ENCODE measurements at regions not wholly inside any gene's neighbourhood (a gene's known extent, or its start where the extent isn't known, plus 50 kb on each side); places are given as distances from the start of the nearest gene placed in this dataset.

GRCh38 chr6:10258341-10258740 is 156.5 kb downstream of the TFAP2A start:
- TF ChIP-seq, protein P1, sequence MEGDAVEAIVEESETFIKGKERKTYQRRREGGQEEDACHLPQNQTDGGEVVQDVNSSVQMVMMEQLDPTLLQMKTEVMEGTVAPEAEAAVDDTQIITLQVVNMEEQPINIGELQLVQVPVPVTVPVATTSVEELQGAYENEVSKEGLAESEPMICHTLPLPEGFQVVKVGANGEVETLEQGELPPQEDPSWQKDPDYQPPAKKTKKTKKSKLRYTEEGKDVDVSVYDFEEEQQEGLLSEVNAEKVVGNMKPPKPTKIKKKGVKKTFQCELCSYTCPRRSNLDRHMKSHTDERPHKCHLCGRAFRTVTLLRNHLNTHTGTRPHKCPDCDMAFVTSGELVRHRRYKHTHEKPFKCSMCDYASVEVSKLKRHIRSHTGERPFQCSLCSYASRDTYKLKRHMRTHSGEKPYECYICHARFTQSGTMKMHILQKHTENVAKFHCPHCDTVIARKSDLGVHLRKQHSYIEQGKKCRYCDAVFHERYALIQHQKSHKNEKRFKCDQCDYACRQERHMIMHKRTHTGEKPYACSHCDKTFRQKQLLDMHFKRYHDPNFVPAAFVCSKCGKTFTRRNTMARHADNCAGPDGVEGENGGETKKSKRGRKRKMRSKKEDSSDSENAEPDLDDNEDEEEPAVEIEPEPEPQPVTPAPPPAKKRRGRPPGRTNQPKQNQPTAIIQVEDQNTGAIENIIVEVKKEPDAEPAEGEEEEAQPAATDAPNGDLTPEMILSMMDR (conservative IDR thresholded peaks at IDR 0.05; ENCODE audit: control insufficient read depth, insufficient read depth, low read depth, low read length) = no peak
- DNase-seq (ENCODE audit: low read depth) = no peak
- no peak overlapping the region for H3K4me3 ChIP-seq (ENCODE audit: control insufficient read depth, low read depth, low read length)

GRCh38 chr6:10256113-10256690 is 158.7 kb downstream of the TFAP2A start:
- no peak for DNase-seq (ENCODE audit: low read depth)
- TF ChIP-seq, protein P1 (conservative IDR thresholded peaks at IDR 0.05; ENCODE audit: control insufficient read depth, insufficient read depth, low read depth, low read length) = peak; percentile 20
- no peak overlapping the region for H3K4me3 ChIP-seq (ENCODE audit: control insufficient read depth, low read depth, low read length)

- TF ChIP-seq, protein P1 (conservative IDR thresholded peaks at IDR 0.05; ENCODE audit: control insufficient read depth, insufficient read depth, low read depth, low read length) = no peak
- DNase-seq (ENCODE audit: low read depth) = no peak
- H3K4me3 ChIP-seq (ENCODE audit: control insufficient read depth, low read depth, low read length) = no peak overlapping the region
Measured at GRCh38 chr6:10250655-10251220, 164.1 kb downstream of the TFAP2A start.

- H3K4me3 ChIP-seq (ENCODE audit: control insufficient read depth, low read depth, low read length) = no peak overlapping the region
- TF ChIP-seq, protein P1 (conservative IDR thresholded peaks at IDR 0.05; ENCODE audit: control insufficient read depth, insufficient read depth, low read depth, low read length) = no peak
- DNase-seq (ENCODE audit: low read depth) = no peak
Measured at GRCh38 chr6:10248378-10248843, 166.5 kb downstream of the TFAP2A start.

GRCh38 chr6:10237298-10238038 is 177.4 kb downstream of the TFAP2A start:
- no peak overlapping the region for H3K4me3 ChIP-seq (ENCODE audit: control insufficient read depth, low read depth, low read length)
- TF ChIP-seq, protein P1 (conservative IDR thresholded peaks at IDR 0.05; ENCODE audit: control insufficient read depth, insufficient read depth, low read depth, low read length) = no peak
- peak; percentile 1 for DNase-seq (ENCODE audit: low read depth)

GRCh38 chr6:10235344-10235743 is 179.5 kb downstream of the TFAP2A start:
- TF ChIP-seq, protein P1 (conservative IDR thresholded peaks at IDR 0.05; ENCODE audit: control insufficient read depth, insufficient read depth, low read depth, low read length) = no peak
- no peak overlapping the region for H3K4me3 ChIP-seq (ENCODE audit: control insufficient read depth, low read depth, low read length)
- no peak for DNase-seq (ENCODE audit: low read depth)
